T-helper 17 cell (primary cell): ENCODE measurements at regions not wholly inside any gene's neighbourhood (a gene's known extent, or its start where the extent isn't known, plus 50 kb on each side); places are given as distances from the start of the nearest gene placed in this dataset.
A peak's percentile ranks its signal among the peaks of the same experiment; 100 is the strongest.

ENCODE experiments used
- ATAC-seq: fragments of 150-1000 bp; cut with Tn5 transposase; 2 replicates; pipeline ENCODE4 v1.10.0; 2021; ENCODE audit warnings: mild to moderate bottlenecking, moderate library complexity
- DNase-seq, 3 donors: peaks; one replicate each; pipeline versions ENCODE4 v3.0.0 to v3.0.0-alpha.2; 2020 to 2021
- H3K9me3 ChIP-seq: one replicate; pipeline ENCODE4 v1.7.0; 2013; ENCODE audit warnings: low read length, mild to moderate bottlenecking; ENCODE audit not compliant: control insufficient read depth, poor library complexity, severe bottlenecking
- H3K27ac Mint-ChIP-seq: one replicate; pipeline ENCODE4 v1.8.0; 2022; ENCODE audit warnings: mild to moderate bottlenecking, moderate library complexity, mixed read lengths
- H3K27me3 Mint-ChIP-seq: one replicate; pipeline ENCODE4 v1.8.0; 2022; ENCODE audit warnings: mixed read lengths
- H3K36me3 Mint-ChIP-seq: one replicate; pipeline ENCODE4 v1.8.0; 2022; ENCODE audit warnings: low read depth, mixed read lengths
- H3K4me1 Mint-ChIP-seq: one replicate; pipeline ENCODE4 v1.8.0; 2022; ENCODE audit warnings: mild to moderate bottlenecking, mixed read lengths
- H3K4me3 Mint-ChIP-seq: one replicate; pipeline ENCODE4 v1.8.0; 2022; ENCODE audit warnings: mild to moderate bottlenecking, moderate library complexity, mixed read lengths

- no peak for DNase-seq
- Mint-ChIP-seq H3K27ac (peak overlapping the region; percentile 43), H3K27me3 (no peaks in the 10 kb centered on the region), H3K4me1 (peaks cover 23% of the 10 kb centered on the region), H3K4me3 (no peak overlapping the region), H3K36me3 (no peaks in the 10 kb centered on the region)
- no peaks in the 10 kb centered on the region for H3K9me3 ChIP-seq
- ATAC-seq = no peak
Measured at GRCh38 chr6:143607974-143608373, 69.8 kb upstream of the PHACTR2 start.

GRCh38 chr6:143607168-143607567, 70.6 kb upstream of the PHACTR2 start:
- Mint-ChIP-seq H3K36me3 (no peaks in the 10 kb centered on the region), H3K27me3 (no peaks in the 10 kb centered on the region), H3K4me1 (peaks cover 26% of the 10 kb centered on the region), H3K4me3 (no peak overlapping the region), H3K27ac (peak overlapping the region; percentile 43)
- no peaks in the 10 kb centered on the region for H3K9me3 ChIP-seq
- DNase-seq (no peak), ATAC-seq (peak; percentile 20)

- Mint-ChIP-seq H3K36me3 (no peaks in the 10 kb centered on the region), H3K4me1 (peaks cover 24% of the 10 kb centered on the region), H3K27ac (no peak overlapping the region), H3K4me3 (no peak overlapping the region), H3K27me3 (no peaks in the 10 kb centered on the region)
- no peaks in the 10 kb centered on the region for H3K9me3 ChIP-seq
- DNase-seq (no peak), ATAC-seq (no peak)
Measured at GRCh38 chr6:143605906-143606521, 71.8 kb upstream of the PHACTR2 start.

- ATAC-seq (no peak), DNase-seq (no peak)
- peaks cover 26% of the 10 kb centered on the region for H3K4me1 Mint-ChIP-seq
- no peaks in the 10 kb centered on the region for H3K9me3 ChIP-seq
- no peaks in the 10 kb centered on the region for H3K27me3 Mint-ChIP-seq
- no peak overlapping the region for H3K27ac Mint-ChIP-seq
- no peak overlapping the region for H3K4me3 Mint-ChIP-seq
- H3K36me3 Mint-ChIP-seq = no peaks in the 10 kb centered on the region
Measured at GRCh38 chr6:143603455-143603854, 74.3 kb upstream of the PHACTR2 start.

GRCh38 chr6:143601504-143601903, 76.3 kb upstream of the PHACTR2 start:
- no peaks in the 10 kb centered on the region for H3K36me3 Mint-ChIP-seq
- no peaks in the 10 kb centered on the region for H3K27me3 Mint-ChIP-seq
- peaks cover 35% of the 10 kb centered on the region for H3K4me1 Mint-ChIP-seq
- no peaks in the 10 kb centered on the region for H3K9me3 ChIP-seq
- DNase-seq (no peak), ATAC-seq (no peak)
- no peak overlapping the region for H3K4me3 Mint-ChIP-seq
- no peak overlapping the region for H3K27ac Mint-ChIP-seq

GRCh38 chr6:143600821-143601220, 76.9 kb upstream of the PHACTR2 start:
- no peak overlapping the region for H3K27ac Mint-ChIP-seq
- H3K4me1 Mint-ChIP-seq = peaks cover 35% of the 10 kb centered on the region
- no peak for ATAC-seq
- no peaks in the 10 kb centered on the region for H3K36me3 Mint-ChIP-seq
- no peak for DNase-seq
- no peaks in the 10 kb centered on the region for H3K9me3 ChIP-seq
- H3K27me3 Mint-ChIP-seq = no peaks in the 10 kb centered on the region
- H3K4me3 Mint-ChIP-seq = no peak overlapping the region

- H3K9me3 ChIP-seq = no peaks in the 10 kb centered on the region
- peak overlapping the region; percentile 57 for H3K4me3 Mint-ChIP-seq
- peaks cover 39% of the 10 kb centered on the region for H3K4me1 Mint-ChIP-seq
- DNase-seq (no peak), ATAC-seq (peak; percentile 74)
- peak overlapping the region; percentile 51 for H3K27ac Mint-ChIP-seq
- no peaks in the 10 kb centered on the region for H3K36me3 Mint-ChIP-seq
- H3K27me3 Mint-ChIP-seq = no peaks in the 10 kb centered on the region
Measured at GRCh38 chr6:143598466-143599080, 79.2 kb upstream of the PHACTR2 start.

GRCh38 chr6:143596866-143597265, 80.9 kb upstream of the PHACTR2 start:
- H3K4me3 Mint-ChIP-seq = no peak overlapping the region
- no peaks in the 10 kb centered on the region for H3K9me3 ChIP-seq
- H3K27ac Mint-ChIP-seq = peak overlapping the region; percentile 71
- H3K4me1 Mint-ChIP-seq = peaks cover 39% of the 10 kb centered on the region
- no peaks in the 10 kb centered on the region for H3K36me3 Mint-ChIP-seq
- DNase-seq (no peak), ATAC-seq (no peak)
- no peaks in the 10 kb centered on the region for H3K27me3 Mint-ChIP-seq

GRCh38 chr6:143595251-143596036, 82.3 kb upstream of the PHACTR2 start:
- ATAC-seq = no peak
- H3K9me3 ChIP-seq = no peaks in the 10 kb centered on the region
- Mint-ChIP-seq H3K4me1 (peaks cover 40% of the 10 kb centered on the region), H3K36me3 (no peaks in the 10 kb centered on the region), H3K27ac (peak overlapping the region; percentile 92), H3K4me3 (no peak overlapping the region), H3K27me3 (no peaks in the 10 kb centered on the region)
- no peak for DNase-seq

GRCh38 chr6:143594647-143595046, 83.1 kb upstream of the PHACTR2 start:
- peak; percentile 83 for ATAC-seq
- peak overlapping the region; percentile 92 for H3K27ac Mint-ChIP-seq
- no peaks in the 10 kb centered on the region for H3K9me3 ChIP-seq
- H3K4me3 Mint-ChIP-seq = no peak overlapping the region
- no peaks in the 10 kb centered on the region for H3K36me3 Mint-ChIP-seq
- H3K27me3 Mint-ChIP-seq = no peaks in the 10 kb centered on the region
- no peak for DNase-seq
- H3K4me1 Mint-ChIP-seq = peaks cover 39% of the 10 kb centered on the region

- DNase-seq (no peak), ATAC-seq (no peak)
- no peaks in the 10 kb centered on the region for H3K36me3 Mint-ChIP-seq
- no peaks in the 10 kb centered on the region for H3K27me3 Mint-ChIP-seq
- no peaks in the 10 kb centered on the region for H3K9me3 ChIP-seq
- H3K27ac Mint-ChIP-seq = no peak overlapping the region
- no peak overlapping the region for H3K4me3 Mint-ChIP-seq
- peaks cover 30% of the 10 kb centered on the region for H3K4me1 Mint-ChIP-seq
Measured at GRCh38 chr6:143592335-143592734, 80.8 kb upstream of the FUCA2 start.

- ATAC-seq (no peak), DNase-seq (no peak)
- H3K9me3 ChIP-seq = no peaks in the 10 kb centered on the region
- no peak overlapping the region for H3K4me3 Mint-ChIP-seq
- no peaks in the 10 kb centered on the region for H3K36me3 Mint-ChIP-seq
- peaks cover 27% of the 10 kb centered on the region for H3K4me1 Mint-ChIP-seq
- no peaks in the 10 kb centered on the region for H3K27me3 Mint-ChIP-seq
- no peak overlapping the region for H3K27ac Mint-ChIP-seq
Measured at GRCh38 chr6:143591441-143591840, 79.9 kb upstream of the FUCA2 start.

- no peak for ATAC-seq
- Mint-ChIP-seq H3K36me3 (no peaks in the 10 kb centered on the region), H3K4me1 (peaks cover 34% of the 10 kb centered on the region), H3K4me3 (no peak overlapping the region), H3K27ac (peak overlapping the region; percentile 69), H3K27me3 (no peaks in the 10 kb centered on the region)
- DNase-seq = no peak
- no peaks in the 10 kb centered on the region for H3K9me3 ChIP-seq
Measured at GRCh38 chr6:143589162-143589561, 77.6 kb upstream of the FUCA2 start.
